ENCODE measurements at regions not wholly inside any gene's neighbourhood (a gene's known extent, or its start where the extent isn't known, plus 50 kb on each side); places are given as distances from the start of the nearest gene placed in this dataset.

DNA sequence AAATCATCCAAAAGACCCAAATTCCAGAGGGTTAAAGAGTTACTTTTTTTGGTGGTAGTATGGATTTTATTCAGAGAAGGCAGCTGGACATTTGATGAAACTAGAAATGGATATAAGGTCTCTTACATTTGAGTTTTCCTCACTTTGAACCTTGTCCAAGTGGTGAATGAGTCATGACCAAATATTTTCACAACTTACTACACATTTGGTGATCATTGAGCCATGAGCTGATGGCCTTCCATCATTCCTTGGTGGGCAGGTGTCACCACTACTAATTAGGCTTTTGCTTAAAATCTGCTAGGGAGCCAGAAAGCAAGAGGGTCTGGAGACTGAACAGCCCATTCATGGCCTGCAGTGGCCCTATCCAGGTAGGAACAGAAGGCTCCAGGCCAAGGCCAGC, 620.2 kb upstream of the INTU start (continued):
- TF ChIP-seq CEBPB (IDR thresholded peaks at IDR 0.05; ENCODE audit: borderline replicate concordance in 1 of 2, low read depth in 2 of 2, low read length in 2 of 2), result no peak

DNA sequence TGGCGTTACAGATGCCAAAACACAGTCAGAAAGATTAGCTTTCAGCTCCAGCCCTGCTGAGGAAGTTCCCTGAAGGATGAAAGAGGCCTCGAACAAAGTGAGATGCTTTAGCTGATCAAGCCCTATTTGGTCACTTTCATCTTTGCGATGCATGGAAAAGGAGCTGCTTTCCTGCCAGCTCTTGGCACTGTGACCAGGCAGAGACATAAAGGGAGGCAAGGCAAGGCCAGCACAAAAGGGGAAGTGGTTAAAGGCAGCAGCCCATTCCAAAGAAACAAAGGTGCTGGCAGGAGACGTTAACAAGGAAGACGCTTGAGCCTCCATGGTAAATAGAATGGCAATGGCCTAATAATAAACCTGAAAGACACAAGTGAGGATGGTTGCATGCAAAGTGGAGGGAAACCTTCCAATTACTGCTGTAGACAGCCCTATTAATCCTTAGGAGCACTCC, 617.1 kb upstream of the INTU start:
- no peak overlapping the region for H3K4me2 ChIP-seq (ENCODE audit: control insufficient read depth, insufficient read depth)
- H4K20me1 ChIP-seq (ENCODE audit: control insufficient read depth, insufficient read depth), result no peaks in the 10 kb centered on the region
- no peaks in the 10 kb centered on the region for H3K27me3 ChIP-seq (replicated peaks in 1 of 2; ENCODE audit: control insufficient read depth in 2 of 2, insufficient read depth in 2 of 2, low read length in 1 of 2)
- no peak overlapping the region for H3K27ac ChIP-seq (ENCODE audit: control insufficient read depth, insufficient read depth)
- no peak for TF ChIP-seq ASH2L (IDR thresholded peaks at IDR 0.05; ENCODE audit: borderline replicate concordance, low read depth)
- no peak for TF ChIP-seq CREB1 (IDR thresholded peaks at IDR 0.05; ENCODE audit: low read depth)
- TF ChIP-seq RUNX3 (IDR thresholded peaks at IDR 0.05; ENCODE audit: low read length), result no peak
- TF ChIP-seq, protein P1, sequence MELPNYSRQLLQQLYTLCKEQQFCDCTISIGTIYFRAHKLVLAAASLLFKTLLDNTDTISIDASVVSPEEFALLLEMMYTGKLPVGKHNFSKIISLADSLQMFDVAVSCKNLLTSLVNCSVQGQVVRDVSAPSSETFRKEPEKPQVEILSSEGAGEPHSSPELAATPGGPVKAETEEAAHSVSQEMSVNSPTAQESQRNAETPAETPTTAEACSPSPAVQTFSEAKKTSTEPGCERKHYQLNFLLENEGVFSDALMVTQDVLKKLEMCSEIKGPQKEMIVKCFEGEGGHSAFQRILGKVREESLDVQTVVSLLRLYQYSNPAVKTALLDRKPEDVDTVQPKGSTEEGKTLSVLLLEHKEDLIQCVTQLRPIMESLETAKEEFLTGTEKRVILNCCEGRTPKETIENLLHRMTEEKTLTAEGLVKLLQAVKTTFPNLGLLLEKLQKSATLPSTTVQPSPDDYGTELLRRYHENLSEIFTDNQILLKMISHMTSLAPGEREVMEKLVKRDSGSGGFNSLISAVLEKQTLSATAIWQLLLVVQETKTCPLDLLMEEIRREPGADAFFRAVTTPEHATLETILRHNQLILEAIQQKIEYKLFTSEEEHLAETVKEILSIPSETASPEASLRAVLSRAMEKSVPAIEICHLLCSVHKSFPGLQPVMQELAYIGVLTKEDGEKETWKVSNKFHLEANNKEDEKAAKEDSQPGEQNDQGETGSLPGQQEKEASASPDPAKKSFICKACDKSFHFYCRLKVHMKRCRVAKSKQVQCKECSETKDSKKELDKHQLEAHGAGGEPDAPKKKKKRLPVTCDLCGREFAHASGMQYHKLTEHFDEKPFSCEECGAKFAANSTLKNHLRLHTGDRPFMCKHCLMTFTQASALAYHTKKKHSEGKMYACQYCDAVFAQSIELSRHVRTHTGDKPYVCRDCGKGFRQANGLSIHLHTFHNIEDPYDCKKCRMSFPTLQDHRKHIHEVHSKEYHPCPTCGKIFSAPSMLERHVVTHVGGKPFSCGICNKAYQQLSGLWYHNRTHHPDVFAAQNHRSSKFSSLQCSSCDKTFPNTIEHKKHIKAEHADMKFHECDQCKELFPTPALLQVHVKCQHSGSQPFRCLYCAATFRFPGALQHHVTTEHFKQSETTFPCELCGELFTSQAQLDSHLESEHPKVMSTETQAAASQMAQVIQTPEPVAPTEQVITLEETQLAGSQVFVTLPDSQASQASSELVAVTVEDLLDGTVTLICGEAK (IDR thresholded peaks at IDR 0.05; ENCODE audit: borderline replicate concordance), result no peak
- H3K36me3 ChIP-seq (ENCODE audit: control insufficient read depth in 2 of 2, insufficient read depth in 2 of 2, low read length in 1 of 2), result no peaks in the 10 kb centered on the region
- in situ Hi-C loops (cut with MboI) (no loop called here), intact Hi-C loops (cut with micrococcal nuclease; ENCODE audit: unreplicated experiment) (no loop called here)
- no peak overlapping the region for H3K9ac ChIP-seq (ENCODE audit: control insufficient read depth, insufficient read depth, low read length)
- H2AFZ ChIP-seq (ENCODE audit: control insufficient read depth, low read depth, low read length), result no peak overlapping the region
- no peak for DNase-seq (ENCODE audit: low read depth, low spot score)
- no TSS peak for BruUV-seq (replicated peaks)
- 44% methylated on average over 5 of the region's 5 CpGs for WGBS (ENCODE audit: insufficient coverage, insufficient replicate concordance, low lambda C conversion rate, missing lambda C conversion rate)
- POLR2A ChIA-PET, result no interaction called here
- no peak for ATAC-seq
- H3K4me3 ChIP-seq, result no peak overlapping the region
- CTCF ChIA-PET, result no interaction called here
- no peak for FAIRE-seq
- SMC1A ChIA-PET (ENCODE audit: uncharacterized antibody, unreplicated experiment), result no interaction called here
- RAD21 ChIA-PET (ENCODE audit: unreplicated experiment), result no interaction called here
- no peaks in the 10 kb centered on the region for H3K4me1 ChIP-seq (ENCODE audit: control insufficient read depth, insufficient read depth, low read length)
- no peaks in the 10 kb centered on the region for H3K79me2 ChIP-seq (ENCODE audit: control insufficient read depth, insufficient read depth, low read length)
- H3K9me3 ChIP-seq (replicated peaks; ENCODE audit: control insufficient read depth, insufficient read depth, low read length), result no peaks in the 10 kb centered on the region
